ENCODE measurements at regions not wholly inside any gene's neighbourhood (a gene's known extent, or its start where the extent isn't known, plus 50 kb on each side); places are given as distances from the start of the nearest gene placed in this dataset.
"Not testable (repeated sequence)": the region's sequence is repeated elsewhere in the genome, so short reads cannot be mapped to it uniquely, and the experiment has no call there.

GRCh38 chr4:169899295-169899694 is 126.9 kb downstream of the MFAP3L start:
- Histone ChIP-seq H3K9me3 (ENCODE audit: control insufficient read depth, low read length) (no peaks in the 10 kb centered on the region), H3K27me3 (ENCODE audit: control insufficient read depth, insufficient read depth, low read length) (no peaks in the 10 kb centered on the region), H3K4me3 (ENCODE audit: low read depth, low read length) (no peak overlapping the region), H3K36me3 (ENCODE audit: control insufficient read depth, insufficient read depth, low read length) (no peaks in the 10 kb centered on the region), H3K4me2 (ENCODE audit: low read length) (no peak overlapping the region), H3K27ac (no peak overlapping the region), H3K9ac (no peak overlapping the region), H3K79me2 (no peaks in the 10 kb centered on the region), H2AFZ (no peak overlapping the region), H3K4me1 (no peaks in the 10 kb centered on the region)
- TF ChIP-seq CTCF (IDR thresholded peaks at IDR 0.05) = no peak

- H3K79me2 ChIP-seq = no peaks in the 10 kb centered on the region
- H3K9me3 ChIP-seq (ENCODE audit: control insufficient read depth, low read length) = no peaks in the 10 kb centered on the region
- no peak for TF ChIP-seq CTCF (IDR thresholded peaks at IDR 0.05)
- H3K36me3 ChIP-seq (ENCODE audit: control insufficient read depth, insufficient read depth, low read length) = no peaks in the 10 kb centered on the region
- H3K4me1 ChIP-seq = no peaks in the 10 kb centered on the region
- no peak overlapping the region for H3K27ac ChIP-seq
- H3K4me3 ChIP-seq (ENCODE audit: low read depth, low read length) = no peak overlapping the region
- H3K9ac ChIP-seq = no peak overlapping the region
- H3K27me3 ChIP-seq (ENCODE audit: control insufficient read depth, insufficient read depth, low read length) = no peaks in the 10 kb centered on the region
- no peak overlapping the region for H3K4me2 ChIP-seq (ENCODE audit: low read length)
- H2AFZ ChIP-seq = no peak overlapping the region
Observed at GRCh38 chr4:169898095-169898494, 128.1 kb downstream of the MFAP3L start.

GRCh38 chr4:169894767-169895166 is 131.4 kb downstream of the MFAP3L start:
- H3K4me2 ChIP-seq (ENCODE audit: low read length); H3K36me3 ChIP-seq (ENCODE audit: control insufficient read depth, insufficient read depth, low read length); H3K4me1 ChIP-seq; H3K9ac ChIP-seq; H3K79me2 ChIP-seq; H3K27ac ChIP-seq; H2AFZ ChIP-seq; H3K9me3 ChIP-seq (ENCODE audit: control insufficient read depth, low read length); H3K27me3 ChIP-seq (ENCODE audit: control insufficient read depth, insufficient read depth, low read length); H3K4me3 ChIP-seq (ENCODE audit: low read depth, low read length): not testable (repeated sequence)

GRCh38 chr4:169885893-169886292 is 128.1 kb upstream of the HPF1 start:
- no peak overlapping the region for H3K4me2 ChIP-seq (ENCODE audit: low read length)
- H3K79me2 ChIP-seq = no peaks in the 10 kb centered on the region
- H3K9me3 ChIP-seq (ENCODE audit: control insufficient read depth, low read length) = no peaks in the 10 kb centered on the region
- no peak for TF ChIP-seq CTCF (IDR thresholded peaks at IDR 0.05)
- H3K4me3 ChIP-seq (ENCODE audit: low read depth, low read length) = no peak overlapping the region
- no peak overlapping the region for H3K27ac ChIP-seq
- no peak overlapping the region for H2AFZ ChIP-seq
- H3K36me3 ChIP-seq (ENCODE audit: control insufficient read depth, insufficient read depth, low read length) = no peaks in the 10 kb centered on the region
- no peaks in the 10 kb centered on the region for H3K27me3 ChIP-seq (ENCODE audit: control insufficient read depth, insufficient read depth, low read length)
- H3K4me1 ChIP-seq = no peaks in the 10 kb centered on the region
- no peak overlapping the region for H3K9ac ChIP-seq

GRCh38 chr4:169881769-169882168 is 124.0 kb upstream of the HPF1 start:
- Histone ChIP-seq H3K9ac (no peak overlapping the region), H3K27me3 (ENCODE audit: control insufficient read depth, insufficient read depth, low read length) (no peaks in the 10 kb centered on the region), H3K36me3 (ENCODE audit: control insufficient read depth, insufficient read depth, low read length) (no peaks in the 10 kb centered on the region), H3K4me2 (ENCODE audit: low read length) (no peak overlapping the region), H3K79me2 (no peaks in the 10 kb centered on the region), H3K4me1 (no peaks in the 10 kb centered on the region), H3K27ac (no peak overlapping the region), H2AFZ (no peak overlapping the region), H3K9me3 (ENCODE audit: control insufficient read depth, low read length) (no peaks in the 10 kb centered on the region), H3K4me3 (ENCODE audit: low read depth, low read length) (no peak overlapping the region)
- TF ChIP-seq CTCF (IDR thresholded peaks at IDR 0.05) = no peak

Measured in parathyroid adenoma (tissue), 2 donors.